TTC549 (cell line): ENCODE measurements at regions not wholly inside any gene's neighbourhood (a gene's known extent, or its start where the extent isn't known, plus 50 kb on each side); places are given as distances from the start of the nearest gene placed in this dataset.

Source experiments
- FAIRE-seq: peaks from 2 replicates; lab custom pipeline; 2012; peaks lifted over from hg19 to GRCh38; lab: Jason Lieb, UNC

GRCh38 chr5:158108177-158108576 lies 249.2 kb upstream of the CLINT1 start:
- FAIRE-seq, result no peak

GRCh38 chr5:158100373-158100888 lies 241.5 kb upstream of the CLINT1 start:
- FAIRE-seq, result no peak

GRCh38 chr5:158099571-158100105 lies 240.7 kb upstream of the CLINT1 start:
- FAIRE-seq, result no peak

GRCh38 chr5:158096835-158097234 lies 237.9 kb upstream of the CLINT1 start:
- FAIRE-seq, result no peak

- no peak for FAIRE-seq
Observed at GRCh38 chr5:158086856-158087255, 227.9 kb upstream of the CLINT1 start.

GRCh38 chr5:158084292-158084691 lies 225.3 kb upstream of the CLINT1 start:
- no peak for FAIRE-seq

- no peak for FAIRE-seq
Observed at GRCh38 chr5:158082696-158083287, 223.8 kb upstream of the CLINT1 start.

- no peak for FAIRE-seq
Observed at GRCh38 chr5:158080112-158080511, 221.2 kb upstream of the CLINT1 start.

- FAIRE-seq, result no peak
Observed at GRCh38 chr5:158079097-158079496, 220.2 kb upstream of the CLINT1 start.

GRCh38 chr5:158074992-158075769 lies 216.2 kb upstream of the CLINT1 start:
- FAIRE-seq, result no peak

- FAIRE-seq, result no peak
Observed at GRCh38 chr5:158074597-158074991, 215.6 kb upstream of the CLINT1 start.

GRCh38 chr5:158070859-158071258 lies 211.9 kb upstream of the CLINT1 start:
- FAIRE-seq, result no peak

GRCh38 chr5:158069838-158070237 lies 210.9 kb upstream of the CLINT1 start:
- FAIRE-seq, result no peak

- FAIRE-seq, result no peak
Observed at GRCh38 chr5:158068964-158069363, 210.0 kb upstream of the CLINT1 start.

- no peak for FAIRE-seq
Observed at GRCh38 chr5:158066076-158066475, 207.1 kb upstream of the CLINT1 start.

- FAIRE-seq, result no peak
Observed at GRCh38 chr5:158064334-158065123, 205.6 kb upstream of the CLINT1 start.

- FAIRE-seq, result no peak
Observed at GRCh38 chr5:158063052-158063451, 204.1 kb upstream of the CLINT1 start.

GRCh38 chr5:158061451-158061850 lies 202.5 kb upstream of the CLINT1 start:
- no peak for FAIRE-seq

- FAIRE-seq, result no peak
Observed at GRCh38 chr5:158060212-158060611, 201.3 kb upstream of the CLINT1 start.

- FAIRE-seq, result no peak
Observed at GRCh38 chr5:158058208-158059120, 199.5 kb upstream of the CLINT1 start.

- no peak for FAIRE-seq
Observed at GRCh38 chr5:158056130-158056825, 197.3 kb upstream of the CLINT1 start.
